ENCODE measurements at regions not wholly inside any gene's neighbourhood (a gene's known extent, or its start where the extent isn't known, plus 50 kb on each side); places are given as distances from the start of the nearest gene placed in this dataset.

DNA sequence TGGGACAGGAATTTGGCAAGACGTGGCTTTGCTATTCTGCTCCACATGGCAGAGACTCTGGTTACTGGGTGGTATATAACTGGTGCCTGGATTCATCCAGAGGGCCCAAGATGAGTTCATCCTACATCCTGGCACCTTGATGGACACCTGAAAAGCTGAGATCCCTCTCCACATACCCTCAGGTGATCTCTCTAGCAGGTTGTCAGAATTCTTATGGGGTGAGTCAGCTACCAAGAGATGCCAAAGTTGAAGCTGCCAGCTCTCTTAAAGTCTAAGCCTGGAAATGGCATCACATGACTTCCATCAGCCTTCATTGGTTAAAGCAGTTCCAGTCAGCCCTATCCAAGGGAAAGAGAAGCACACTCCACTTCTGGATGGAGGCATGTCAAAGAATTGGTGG is 300.7 kb upstream of the SEL1L start:
- Histone ChIP-seq H3K9me2 (replicated peaks; ENCODE audit: insufficient read depth, low read length) (no peaks in the 10 kb centered on the region), H3K9ac (ENCODE audit: low read length) (no peak overlapping the region), H3K9me3 (ENCODE audit: low read length) (peaks cover 17% of the 10 kb centered on the region), H4K20me1 (ENCODE audit: insufficient read depth, low read depth, low read length) (no peaks in the 10 kb centered on the region), H3K27ac (ENCODE audit: low read length) (no peak overlapping the region), H3K4me3 (ENCODE audit: low read length) (no peak overlapping the region), H3K36me3 (ENCODE audit: insufficient read depth, low read length) (no peaks in the 10 kb centered on the region), H3K79me2 (ENCODE audit: low read length) (no peaks in the 10 kb centered on the region), H2AFZ (ENCODE audit: low read length) (no peak overlapping the region), H3K4me2 (ENCODE audit: low read depth, low read length, poor library complexity, severe bottlenecking) (no peak overlapping the region), H3K27me3 (ENCODE audit: low read length) (no peaks in the 10 kb centered on the region), H3K4me1 (ENCODE audit: low read length) (no peaks in the 10 kb centered on the region)
- DNase-seq: no peak

DNA sequence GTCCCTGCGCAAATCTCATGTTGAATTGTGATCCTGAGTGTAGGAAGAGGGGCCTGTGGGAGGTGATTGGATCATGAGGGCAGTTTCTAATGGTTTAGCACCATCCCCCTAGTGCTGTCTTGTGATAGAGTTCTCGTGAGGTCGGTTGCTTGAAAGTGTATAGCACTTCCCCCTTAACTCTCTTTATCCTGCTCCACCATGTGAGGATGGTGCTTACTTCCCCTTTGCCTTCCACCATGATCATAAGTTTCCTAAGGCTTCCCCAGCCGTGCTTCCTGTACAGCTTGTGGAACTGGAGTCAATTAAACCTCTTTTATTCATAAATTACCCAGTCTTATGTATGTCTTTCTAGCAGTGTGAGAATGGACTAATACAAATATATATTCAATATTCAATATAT is 303.7 kb upstream of the SEL1L start:
- Histone ChIP-seq H3K9me3 (ENCODE audit: low read length) (peaks cover 20% of the 10 kb centered on the region), H2AFZ (ENCODE audit: low read length) (no peak overlapping the region), H3K4me3 (ENCODE audit: low read length) (no peak overlapping the region), H4K20me1 (ENCODE audit: insufficient read depth, low read depth, low read length) (no peaks in the 10 kb centered on the region), H3K36me3 (ENCODE audit: insufficient read depth, low read length) (no peaks in the 10 kb centered on the region), H3K4me1 (ENCODE audit: low read length) (no peaks in the 10 kb centered on the region), H3K9me2 (replicated peaks; ENCODE audit: insufficient read depth, low read length) (no peaks in the 10 kb centered on the region), H3K27me3 (ENCODE audit: low read length) (no peaks in the 10 kb centered on the region), H3K27ac (ENCODE audit: low read length) (no peak overlapping the region), H3K9ac (ENCODE audit: low read length) (no peak overlapping the region), H3K79me2 (ENCODE audit: low read length) (no peaks in the 10 kb centered on the region), H3K4me2 (ENCODE audit: low read depth, low read length, poor library complexity, severe bottlenecking) (no peak overlapping the region)
- no peak for DNase-seq

DNA sequence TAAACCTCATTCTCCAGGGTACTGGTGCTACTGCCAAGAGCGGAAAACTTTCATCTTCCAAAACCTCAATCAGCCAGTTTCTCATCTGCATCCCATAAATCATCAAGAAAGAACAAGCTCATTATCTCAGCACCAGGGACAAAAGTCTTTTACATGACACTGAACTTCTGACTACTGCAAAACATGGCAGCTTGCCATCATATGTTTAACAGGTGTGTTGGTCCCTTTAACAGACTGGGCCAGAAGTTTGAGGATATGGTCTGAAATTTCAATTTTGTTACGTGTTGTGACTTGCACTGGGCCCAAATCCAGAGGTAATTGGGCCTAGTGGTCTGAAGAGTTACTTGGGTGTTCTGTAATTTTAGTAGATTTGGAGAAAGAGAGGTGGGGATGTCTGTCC is 305.4 kb upstream of the SEL1L start:
- no peaks in the 10 kb centered on the region for H3K27me3 ChIP-seq (ENCODE audit: low read length)
- no peak overlapping the region for H3K4me3 ChIP-seq (ENCODE audit: low read length)
- H3K9me2 ChIP-seq (replicated peaks; ENCODE audit: insufficient read depth, low read length): no peaks in the 10 kb centered on the region
- no peaks in the 10 kb centered on the region for H4K20me1 ChIP-seq (ENCODE audit: insufficient read depth, low read depth, low read length)
- no peaks in the 10 kb centered on the region for H3K36me3 ChIP-seq (ENCODE audit: insufficient read depth, low read length)
- no peak overlapping the region for H2AFZ ChIP-seq (ENCODE audit: low read length)
- H3K27ac ChIP-seq (ENCODE audit: low read length): no peak overlapping the region
- no peak overlapping the region for H3K9ac ChIP-seq (ENCODE audit: low read length)
- DNase-seq: no peak
- H3K79me2 ChIP-seq (ENCODE audit: low read length): no peaks in the 10 kb centered on the region
- no peak overlapping the region for H3K4me2 ChIP-seq (ENCODE audit: low read depth, low read length, poor library complexity, severe bottlenecking)
- H3K4me1 ChIP-seq (ENCODE audit: low read length): no peaks in the 10 kb centered on the region
- H3K9me3 ChIP-seq (ENCODE audit: low read length): peaks cover 17% of the 10 kb centered on the region

DNA sequence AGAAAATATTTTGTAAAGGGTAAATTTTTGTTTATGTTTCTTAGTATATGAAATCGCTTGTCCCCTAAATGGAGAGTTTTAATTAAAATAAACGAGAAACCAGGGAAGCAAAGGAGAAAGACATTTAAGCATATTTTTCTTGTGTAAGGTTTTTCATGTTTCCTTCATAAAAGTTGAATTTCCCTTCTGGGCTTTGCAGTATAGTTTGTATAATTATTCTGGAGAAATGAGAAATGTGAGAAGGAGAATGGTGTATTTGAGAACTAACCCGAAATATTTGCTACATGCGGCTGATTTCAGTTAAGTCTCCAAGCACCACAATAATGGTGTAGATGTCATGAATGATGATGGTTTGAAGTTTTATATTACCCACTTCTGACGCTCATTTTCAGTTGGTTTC is 307.7 kb upstream of the SEL1L start:
- H3K4me2 ChIP-seq (ENCODE audit: low read depth, low read length, poor library complexity, severe bottlenecking): no peak overlapping the region
- H3K4me1 ChIP-seq (ENCODE audit: low read length): no peaks in the 10 kb centered on the region
- no peak overlapping the region for H3K9ac ChIP-seq (ENCODE audit: low read length)
- H3K36me3 ChIP-seq (ENCODE audit: insufficient read depth, low read length): no peaks in the 10 kb centered on the region
- H3K4me3 ChIP-seq (ENCODE audit: low read length): no peak overlapping the region
- H3K27me3 ChIP-seq (ENCODE audit: low read length): no peaks in the 10 kb centered on the region
- H3K9me3 ChIP-seq (ENCODE audit: low read length): peaks cover 16% of the 10 kb centered on the region
- no peak overlapping the region for H2AFZ ChIP-seq (ENCODE audit: low read length)
- no peak for DNase-seq
- H3K9me2 ChIP-seq (replicated peaks; ENCODE audit: insufficient read depth, low read length): no peaks in the 10 kb centered on the region
- H4K20me1 ChIP-seq (ENCODE audit: insufficient read depth, low read depth, low read length): no peaks in the 10 kb centered on the region
- H3K79me2 ChIP-seq (ENCODE audit: low read length): no peaks in the 10 kb centered on the region
- H3K27ac ChIP-seq (ENCODE audit: low read length): no peak overlapping the region

DNA sequence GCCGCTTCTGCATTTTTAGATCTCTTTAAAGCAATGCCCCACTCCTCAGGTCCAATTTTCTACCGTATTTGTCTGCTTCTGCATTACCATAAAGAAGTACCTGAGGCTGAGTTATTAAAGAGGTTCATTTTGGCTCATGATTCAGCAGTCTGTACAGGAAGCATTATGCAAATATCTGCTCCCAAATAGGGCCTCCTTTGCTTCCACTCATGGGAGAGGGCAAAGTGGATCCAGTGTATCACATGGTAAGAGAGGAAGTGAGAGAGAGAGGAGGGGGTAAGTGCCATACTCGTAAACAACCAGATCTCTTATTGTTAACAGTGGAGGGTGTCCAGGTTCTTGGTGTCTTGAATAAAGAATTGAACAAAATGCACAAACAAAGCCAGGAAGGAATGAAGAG is 316.1 kb upstream of the SEL1L start:
- Histone ChIP-seq H3K9me3 (ENCODE audit: low read length) (peaks cover 17% of the 10 kb centered on the region), H3K27ac (ENCODE audit: low read length) (no peak overlapping the region), H3K79me2 (ENCODE audit: low read length) (no peaks in the 10 kb centered on the region), H2AFZ (ENCODE audit: low read length) (no peak overlapping the region), H3K4me1 (ENCODE audit: low read length) (peaks cover 6% of the 10 kb centered on the region), H3K9me2 (replicated peaks; ENCODE audit: insufficient read depth, low read length) (no peaks in the 10 kb centered on the region; the same call in 1 of the 2 replicates), H3K9ac (ENCODE audit: low read length) (no peak overlapping the region), H3K27me3 (ENCODE audit: low read length) (no peaks in the 10 kb centered on the region), H3K4me3 (ENCODE audit: low read length) (no peak overlapping the region), H3K36me3 (ENCODE audit: insufficient read depth, low read length) (0 out of 2 replicates have a peak, but pooled peaks cover 3% of the 10 kb centered on the region), H3K4me2 (ENCODE audit: low read depth, low read length, poor library complexity, severe bottlenecking) (no peak overlapping the region), H4K20me1 (ENCODE audit: insufficient read depth, low read depth, low read length) (no peaks in the 10 kb centered on the region)
- DNase-seq: peak; percentile 40

DNA sequence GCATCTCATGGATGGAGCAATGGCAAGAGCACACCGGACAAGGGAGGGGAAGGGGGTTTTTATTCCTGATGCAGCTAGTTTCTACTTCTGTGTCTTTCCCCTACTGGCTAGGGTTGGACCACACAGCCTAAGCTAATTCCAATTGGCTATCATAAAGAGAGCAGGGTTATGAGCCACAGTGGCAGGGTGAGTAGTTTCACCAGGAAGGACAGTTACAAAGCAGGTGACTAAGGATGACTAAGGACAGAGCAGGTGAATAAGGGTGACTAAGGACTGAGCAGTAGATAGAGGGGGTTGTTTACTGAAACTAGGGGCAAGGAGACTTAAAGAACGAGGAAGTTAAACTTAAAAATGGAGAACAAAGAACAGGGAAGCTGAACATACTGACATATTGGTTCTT is 321.4 kb upstream of the SEL1L start:
- Histone ChIP-seq H3K9me3 (ENCODE audit: low read length) (peaks cover 39% of the 10 kb centered on the region), H3K4me3 (ENCODE audit: low read length) (no peak overlapping the region), H4K20me1 (ENCODE audit: insufficient read depth, low read depth, low read length) (no peaks in the 10 kb centered on the region), H3K79me2 (ENCODE audit: low read length) (no peaks in the 10 kb centered on the region), H3K9ac (ENCODE audit: low read length) (no peak overlapping the region), H3K4me2 (ENCODE audit: low read depth, low read length, poor library complexity, severe bottlenecking) (no peak overlapping the region), H2AFZ (ENCODE audit: low read length) (no peak overlapping the region), H3K36me3 (ENCODE audit: insufficient read depth, low read length) (0 out of 2 replicates have a peak, but pooled peaks cover 3% of the 10 kb centered on the region), H3K27ac (ENCODE audit: low read length) (no peak overlapping the region), H3K4me1 (ENCODE audit: low read length) (no peaks in the 10 kb centered on the region), H3K27me3 (ENCODE audit: low read length) (no peaks in the 10 kb centered on the region), H3K9me2 (replicated peaks; ENCODE audit: insufficient read depth, low read length) (no peaks in the 10 kb centered on the region; the same call in 1 of the 2 replicates)
- DNase-seq: no peak

DNA sequence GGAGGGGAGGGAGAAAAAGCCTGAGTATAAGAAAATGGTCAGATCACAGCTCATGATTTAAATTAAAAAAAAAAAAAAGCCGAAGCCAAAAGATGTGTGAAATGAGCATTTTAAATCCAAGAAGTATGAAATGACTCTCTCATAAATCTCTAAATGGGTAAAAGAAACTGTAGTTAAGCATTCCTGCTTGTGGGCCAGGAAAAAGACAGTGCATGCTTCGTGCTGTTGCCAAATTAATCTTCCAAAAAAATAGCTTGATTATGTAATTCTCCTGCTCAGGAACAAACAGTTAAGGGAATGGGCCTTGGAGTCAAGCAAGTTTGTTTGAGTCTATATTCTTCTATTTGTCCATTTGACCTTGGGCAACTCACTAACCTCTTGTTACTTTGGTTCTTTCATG is 325.4 kb upstream of the SEL1L start:
- Histone ChIP-seq H3K27me3 (ENCODE audit: low read length) (no peaks in the 10 kb centered on the region), H2AFZ (ENCODE audit: low read length) (no peak overlapping the region)
- no peak for DNase-seq

DNA sequence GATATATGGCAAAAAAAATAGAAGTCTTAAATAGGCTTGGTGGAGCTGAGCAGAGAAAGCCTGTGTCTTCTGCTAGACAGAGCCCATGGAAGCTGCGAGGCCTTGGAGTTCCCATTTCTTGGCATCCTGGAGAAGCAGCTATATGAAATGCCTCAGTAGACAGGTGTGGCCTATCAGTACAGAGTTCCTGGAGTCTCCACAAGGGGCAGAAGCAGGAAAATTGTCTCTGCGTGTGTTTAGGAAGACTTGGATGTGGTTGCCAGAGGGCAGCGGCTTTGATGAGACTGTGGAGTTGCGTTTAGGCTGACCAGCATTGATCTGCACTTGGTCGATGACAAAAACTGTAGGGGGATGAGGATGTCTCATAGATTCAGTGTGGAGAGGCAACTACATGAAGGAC is 334.5 kb upstream of the SEL1L start:
- Histone ChIP-seq H3K36me3 (ENCODE audit: insufficient read depth, low read length) (no peaks in the 10 kb centered on the region), H3K4me2 (ENCODE audit: low read depth, low read length, poor library complexity, severe bottlenecking) (no peak overlapping the region), H3K9me2 (replicated peaks; ENCODE audit: insufficient read depth, low read length) (no peaks in the 10 kb centered on the region), H3K9me3 (ENCODE audit: low read length) (peaks cover 27% of the 10 kb centered on the region; the same call in 1 of the 2 replicates), H3K4me3 (ENCODE audit: low read length) (no peak overlapping the region), H3K4me1 (ENCODE audit: low read length) (no peaks in the 10 kb centered on the region), H2AFZ (ENCODE audit: low read length) (no peak overlapping the region), H3K27ac (ENCODE audit: low read length) (no peak overlapping the region), H3K27me3 (ENCODE audit: low read length) (no peaks in the 10 kb centered on the region), H4K20me1 (ENCODE audit: insufficient read depth, low read depth, low read length) (no peaks in the 10 kb centered on the region), H3K9ac (ENCODE audit: low read length) (no peak overlapping the region), H3K79me2 (ENCODE audit: low read length) (no peaks in the 10 kb centered on the region)
- no peak for DNase-seq

More for the DNA sequence above, 325.4 kb upstream of the SEL1L start:
- H3K27ac ChIP-seq (ENCODE audit: low read length): no peak overlapping the region
- H3K9ac ChIP-seq (ENCODE audit: low read length): no peak overlapping the region
- H3K36me3 ChIP-seq (ENCODE audit: insufficient read depth, low read length): 0 out of 2 replicates have a peak, but pooled peaks cover 3% of the 10 kb centered on the region
- no peak overlapping the region for H3K4me2 ChIP-seq (ENCODE audit: low read depth, low read length, poor library complexity, severe bottlenecking)
- no peaks in the 10 kb centered on the region for H3K9me2 ChIP-seq (replicated peaks; ENCODE audit: insufficient read depth, low read length)
- no peaks in the 10 kb centered on the region for H3K4me1 ChIP-seq (ENCODE audit: low read length)
- no peak overlapping the region for H3K4me3 ChIP-seq (ENCODE audit: low read length)
- H4K20me1 ChIP-seq (ENCODE audit: insufficient read depth, low read depth, low read length): no peaks in the 10 kb centered on the region
- H3K79me2 ChIP-seq (ENCODE audit: low read length): no peaks in the 10 kb centered on the region
- H3K9me3 ChIP-seq (ENCODE audit: low read length): peaks cover 32% of the 10 kb centered on the region

DNA sequence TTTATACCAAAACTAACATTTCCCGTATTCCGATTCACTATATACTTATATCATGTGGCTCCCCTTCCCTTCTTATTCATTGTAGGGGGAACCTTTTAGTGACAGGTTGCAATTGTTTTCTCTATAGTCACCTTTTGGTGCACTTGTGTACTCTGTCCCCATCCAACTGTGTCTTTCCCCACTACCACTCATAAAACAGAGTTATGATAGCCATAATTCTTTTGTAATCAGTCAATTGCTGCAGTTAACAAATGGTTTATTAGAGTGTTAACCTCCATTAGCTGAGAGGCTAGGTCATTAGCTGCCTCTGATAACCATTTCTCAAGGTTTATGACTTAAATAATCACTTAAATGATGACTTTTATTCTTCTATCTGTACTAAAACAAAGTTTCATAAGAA is 338.1 kb upstream of the SEL1L start:
- Histone ChIP-seq H3K9me3 (ENCODE audit: low read length) (peaks cover 39% of the 10 kb centered on the region), H4K20me1 (ENCODE audit: insufficient read depth, low read depth, low read length) (no peaks in the 10 kb centered on the region), H3K9ac (ENCODE audit: low read length) (no peak overlapping the region), H3K27ac (ENCODE audit: low read length) (no peak overlapping the region), H3K4me1 (ENCODE audit: low read length) (no peaks in the 10 kb centered on the region), H3K36me3 (ENCODE audit: insufficient read depth, low read length) (no peaks in the 10 kb centered on the region), H3K79me2 (ENCODE audit: low read length) (no peaks in the 10 kb centered on the region), H3K4me3 (ENCODE audit: low read length) (no peak overlapping the region), H3K4me2 (ENCODE audit: low read depth, low read length, poor library complexity, severe bottlenecking) (no peak overlapping the region), H3K27me3 (ENCODE audit: low read length) (no peaks in the 10 kb centered on the region), H3K9me2 (replicated peaks; ENCODE audit: insufficient read depth, low read length) (no peaks in the 10 kb centered on the region), H2AFZ (ENCODE audit: low read length) (no peak overlapping the region)
- no peak for DNase-seq
